Loucy (cell line): ENCODE measurements at regions not wholly inside any gene's neighbourhood (a gene's known extent, or its start where the extent isn't known, plus 50 kb on each side); places are given as distances from the start of the nearest gene placed in this dataset.

Source experiments
- H2AFZ ChIP-seq: fragments of 200-600 bp; sonication (generic); 2 replicates; pipeline ENCODE4 v1.6.0; 2016; ENCODE audit warnings: antibody characterized with exemption, mild to moderate bottlenecking, low read length, moderate library complexity
- H3F3A ChIP-seq: fragments of 200-600 bp; 2 replicates; pipeline ENCODE4 v1.6.0; 2016; ENCODE audit warnings: antibody characterized with exemption, low read depth, mild to moderate bottlenecking
- H3K27me3 ChIP-seq: fragments of 200-600 bp; sonication (generic); 2 replicates; pipeline ENCODE4 v1.6.1; 2014; ENCODE audit warnings: low read length, mild to moderate bottlenecking; ENCODE audit not compliant: insufficient read depth, poor library complexity, severe bottlenecking
- H3K36me3 ChIP-seq: fragments of 200-600 bp; sonication (generic); 2 replicates; pipeline ENCODE4 v1.6.1; 2016; ENCODE audit warnings: low read length; ENCODE audit not compliant: insufficient read depth
- H3K4me1 ChIP-seq: fragments of 200-600 bp; sonication (generic); 2 replicates; pipeline ENCODE4 v1.5.1; 2014; ENCODE audit warnings: low read length, mild to moderate bottlenecking; ENCODE audit not compliant: insufficient read depth, poor library complexity, severe bottlenecking
- H3K4me2 ChIP-seq: fragments of 200-600 bp; sonication (generic); 2 replicates; pipeline ENCODE4 v1.6.0; 2014; ENCODE audit warnings: antibody characterized with exemption, low read length, low read depth, mild to moderate bottlenecking; ENCODE audit not compliant: poor library complexity, severe bottlenecking
- H3K4me3 ChIP-seq: fragments of 200-600 bp; sonication (generic); 2 replicates; pipeline ENCODE4 v1.5.1; 2014; ENCODE audit warnings: low read length, mild to moderate bottlenecking, mixed read lengths; ENCODE audit not compliant: poor library complexity, severe bottlenecking
- H3K79me2 ChIP-seq: fragments of 200-600 bp; sonication (generic); 2 replicates; pipeline ENCODE4 v1.6.1; 2014; ENCODE audit warnings: low read length; ENCODE audit not compliant: insufficient read depth
- H3K9ac ChIP-seq: fragments of 200-600 bp; sonication (generic); 2 replicates; pipeline ENCODE4 v1.6.0; 2014; ENCODE audit warnings: mild to moderate bottlenecking, low read depth, low read length, moderate library complexity; ENCODE audit not compliant: poor library complexity, severe bottlenecking
- H3K9me2 ChIP-seq: fragments of 200-600 bp; sonication (generic); replicated peaks from 2 replicates; pipeline ENCODE4 v1.6.1; 2016; ENCODE audit warnings: low read depth, low read length, mixed read lengths
- H3K9me3 ChIP-seq: fragments of 200-600 bp; sonication (generic); 2 replicates; pipeline ENCODE4 v1.6.1; 2014; ENCODE audit warnings: mild to moderate bottlenecking, antibody characterized with exemption, low read length, low read depth; ENCODE audit not compliant: insufficient read depth
- H4K20me1 ChIP-seq: fragments of 200-600 bp; sonication (generic); 2 replicates; pipeline ENCODE4 v1.6.0; 2014; ENCODE audit warnings: antibody characterized with exemption, low read length, mild to moderate bottlenecking; ENCODE audit not compliant: insufficient read depth, poor library complexity, severe bottlenecking
- EZH2phosphoT487 ChIP-seq: fragments of 200-600 bp; IDR thresholded peaks from 2 replicates; pipeline ENCODE4 v1.6.1; 2018; ENCODE audit warnings: antibody characterized with exemption, mild to moderate bottlenecking, moderate library complexity, borderline replicate concordance
- TF ChIP-seq, protein P1 (sequence below): fragments of 200-600 bp; sonication (generic); conservative IDR thresholded peaks from 2 replicates; pipeline ENCODE4 v1.5.1; 2014; ENCODE audit warnings: mild to moderate bottlenecking, antibody characterized with exemption, low read length

DNA sequence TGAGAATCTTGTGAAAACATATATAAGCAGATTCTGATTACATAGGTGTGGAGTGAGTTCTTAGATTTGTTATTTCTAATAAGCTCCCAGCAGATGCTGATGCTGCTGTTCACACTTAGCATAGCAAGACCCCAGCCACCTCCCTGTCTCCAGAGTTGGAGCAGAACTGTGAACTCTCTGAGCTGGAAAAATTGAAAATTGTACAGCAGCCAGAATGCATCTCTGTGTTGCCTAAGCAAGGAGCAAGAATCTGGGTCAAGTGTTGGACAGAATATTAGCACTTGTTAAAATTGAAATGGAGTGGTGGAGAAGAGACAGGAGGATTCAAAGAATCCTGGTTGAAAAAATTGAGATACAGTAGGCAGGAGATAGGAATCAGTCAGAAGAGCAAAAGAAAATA lies 146.6 kb upstream of the FAM47C start:
- H3K4me2 ChIP-seq, result no peak overlapping the region
- no peaks in the 10 kb centered on the region for H3K9me2 ChIP-seq
- no peak overlapping the region for H3K9ac ChIP-seq
- no peaks in the 10 kb centered on the region for H3K79me2 ChIP-seq
- no peak overlapping the region for H3K4me3 ChIP-seq
- no peaks in the 10 kb centered on the region for H3K36me3 ChIP-seq
- TF ChIP-seq, protein P1, sequence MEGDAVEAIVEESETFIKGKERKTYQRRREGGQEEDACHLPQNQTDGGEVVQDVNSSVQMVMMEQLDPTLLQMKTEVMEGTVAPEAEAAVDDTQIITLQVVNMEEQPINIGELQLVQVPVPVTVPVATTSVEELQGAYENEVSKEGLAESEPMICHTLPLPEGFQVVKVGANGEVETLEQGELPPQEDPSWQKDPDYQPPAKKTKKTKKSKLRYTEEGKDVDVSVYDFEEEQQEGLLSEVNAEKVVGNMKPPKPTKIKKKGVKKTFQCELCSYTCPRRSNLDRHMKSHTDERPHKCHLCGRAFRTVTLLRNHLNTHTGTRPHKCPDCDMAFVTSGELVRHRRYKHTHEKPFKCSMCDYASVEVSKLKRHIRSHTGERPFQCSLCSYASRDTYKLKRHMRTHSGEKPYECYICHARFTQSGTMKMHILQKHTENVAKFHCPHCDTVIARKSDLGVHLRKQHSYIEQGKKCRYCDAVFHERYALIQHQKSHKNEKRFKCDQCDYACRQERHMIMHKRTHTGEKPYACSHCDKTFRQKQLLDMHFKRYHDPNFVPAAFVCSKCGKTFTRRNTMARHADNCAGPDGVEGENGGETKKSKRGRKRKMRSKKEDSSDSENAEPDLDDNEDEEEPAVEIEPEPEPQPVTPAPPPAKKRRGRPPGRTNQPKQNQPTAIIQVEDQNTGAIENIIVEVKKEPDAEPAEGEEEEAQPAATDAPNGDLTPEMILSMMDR, result no peak
- TF ChIP-seq EZH2phosphoT487, result no peak
- no peaks in the 10 kb centered on the region for H3F3A ChIP-seq
- H3K27me3 ChIP-seq, result no peaks in the 10 kb centered on the region
- H3K9me3 ChIP-seq, result no peaks in the 10 kb centered on the region
- H2AFZ ChIP-seq, result no peak overlapping the region
- no peaks in the 10 kb centered on the region for H3K4me1 ChIP-seq
- H4K20me1 ChIP-seq, result no peaks in the 10 kb centered on the region

- TF ChIP-seq, protein P1, result peak; percentile 62
- no peak for TF ChIP-seq EZH2phosphoT487
- Histone ChIP-seq H3K4me3 (no peak overlapping the region), H3K79me2 (no peaks in the 10 kb centered on the region), H4K20me1 (no peaks in the 10 kb centered on the region), H3K9me2 (no peaks in the 10 kb centered on the region), H3F3A (no peaks in the 10 kb centered on the region), H3K27me3 (no peaks in the 10 kb centered on the region), H2AFZ (peak overlapping the region; percentile 70; the same call in 1 of the 2 replicates), H3K4me1 (no peaks in the 10 kb centered on the region), H3K4me2 (no peak overlapping the region), H3K9ac (no peak overlapping the region), H3K36me3 (no peaks in the 10 kb centered on the region), H3K9me3 (no peaks in the 10 kb centered on the region)
These were observed 141.0 kb upstream of the FAM47C start for GRCh38 chrX:36867143-36867542.

GRCh38 chrX:36868592-36868991 lies 139.6 kb upstream of the FAM47C start:
- no peak overlapping the region for H2AFZ ChIP-seq
- no peaks in the 10 kb centered on the region for H3K27me3 ChIP-seq
- no peaks in the 10 kb centered on the region for H3K79me2 ChIP-seq
- no peak overlapping the region for H3K4me3 ChIP-seq
- no peaks in the 10 kb centered on the region for H3K36me3 ChIP-seq
- no peaks in the 10 kb centered on the region for H3K4me1 ChIP-seq
- H3K4me2 ChIP-seq, result no peak overlapping the region
- H3K9me3 ChIP-seq, result no peaks in the 10 kb centered on the region
- H4K20me1 ChIP-seq, result no peaks in the 10 kb centered on the region
- no peaks in the 10 kb centered on the region for H3K9me2 ChIP-seq
- no peak overlapping the region for H3K9ac ChIP-seq
- TF ChIP-seq EZH2phosphoT487, result no peak
- TF ChIP-seq, protein P1, result no peak
- no peaks in the 10 kb centered on the region for H3F3A ChIP-seq
